B cell (primary cell): ENCODE measurements at regions not wholly inside any gene's neighbourhood (a gene's known extent, or its start where the extent isn't known, plus 50 kb on each side); places are given as distances from the start of the nearest gene placed in this dataset.

ENCODE experiments used
- ATAC-seq: fragments of 200-7000 bp; cut with Tn5 transposase; one replicate; pipeline ENCODE4 v1.10.0; 2021; ENCODE audit warnings: low read depth, mild to moderate bottlenecking, moderate number of reproducible peaks, moderate library complexity
- CTCF ChIA-PET: fragments of 350-600 bp; sonication (Branson Sonifier 250); formaldehyde crosslinking; loops from one replicate; lab custom pipeline; 2021; ENCODE audit warnings: antibody characterized with exemption, inconsistent platforms; lab: Charles Lee
- POLR2A ChIA-PET: fragments of 350-600 bp; sonication (Branson Sonifier 250); formaldehyde crosslinking; loops from one replicate; lab custom pipeline; 2021; ENCODE audit warnings: antibody characterized with exemption; lab: Charles Lee
- DNase-seq: peaks from one replicate; pipeline ENCODE4 v3.0.0; 2013
- H2AFZ ChIP-seq: 2 replicates; pipeline ENCODE4 v1.6.1; 2012; ENCODE audit warnings: mild to moderate bottlenecking, low read depth, low read length; ENCODE audit not compliant: insufficient read depth, poor library complexity, severe bottlenecking
- H3K27ac ChIP-seq, 2 donors: 1 replicate in 1 of 2; 2 replicates in 1 of 2; pipeline ENCODE4 v1.5.1; 2012 to 2013; ENCODE audit warnings: low read length in 2 of 2, mild to moderate bottlenecking in 2 of 2, moderate library complexity in 1 of 2
- H3K27me3 ChIP-seq, 4 experiments: fragments of 200-600 bp in 1 of 4; sonication (generic) in 1 of 4; replicated peaks in 1 of 4; 1 replicate in 2 of 4; 2 replicates in 2 of 4; pipeline versions ENCODE4 v1.6.1 to v1.7.0; 2013 to 2016; ENCODE audit warnings: low read length in 3 of 4, mild to moderate bottlenecking in 2 of 4, mixed read lengths in 1 of 4, moderate library complexity in 1 of 4; ENCODE audit not compliant: insufficient read depth in 4 of 4, control insufficient read depth in 3 of 4; ENCODE audit errors: control extremely low read depth in 1 of 4
- H3K36me3 ChIP-seq, 2 experiments: replicated peaks in 1 of 2; 1 replicate in 1 of 2; 2 replicates in 1 of 2; pipeline versions ENCODE4 v1.6.1 to v1.7.1; 2013; ENCODE audit warnings: low read length in 1 of 2; ENCODE audit not compliant: insufficient read depth in 2 of 2, control insufficient read depth in 1 of 2; ENCODE audit errors: control extremely low read depth in 1 of 2, extremely low read depth in 1 of 2
- H3K4me1 ChIP-seq, 2 donors: fragments of 200-600 bp in 1 of 2; sonication (generic) in 1 of 2; 1 replicate in 1 of 2; 2 replicates in 1 of 2; pipeline versions ENCODE4 v1.5.1 to v1.6.1; 2013 to 2017; ENCODE audit warnings: low read length in 2 of 2; ENCODE audit not compliant: control insufficient read depth in 2 of 2, insufficient read depth in 2 of 2
- H3K4me2 ChIP-seq: replicated peaks from 2 replicates; pipeline ENCODE3; 2012; ENCODE audit warnings: mild to moderate bottlenecking, low read depth, low read length; ENCODE audit not compliant: poor library complexity, severe bottlenecking
- H3K4me3 ChIP-seq, 5 experiments: fragments of 200-600 bp in 1 of 5; sonication (generic) in 1 of 5; 1 replicate in 3 of 5; 2 replicates in 2 of 5; pipeline versions ENCODE4 v1.5.1 to v1.7.0; 2011 to 2016; ENCODE audit warnings: low read length in 4 of 5, mild to moderate bottlenecking in 4 of 5, low read depth in 2 of 5, control low read depth in 1 of 5, moderate library complexity in 1 of 5; ENCODE audit not compliant: insufficient read depth in 1 of 5; ENCODE audit errors: control extremely low read depth in 1 of 5, extremely low read depth in 1 of 5
- H3K79me2 ChIP-seq: fragments of 200-600 bp; sonication (generic); one replicate; pipeline ENCODE4 v1.6.0; 2016; ENCODE audit warnings: low read length; ENCODE audit not compliant: control insufficient read depth, insufficient read depth
- H3K9ac ChIP-seq: fragments of 200-600 bp; sonication (generic); 2 replicates; pipeline ENCODE4 v1.6.1; 2017; ENCODE audit warnings: mild to moderate bottlenecking, low read length, moderate library complexity
- H3K9me3 ChIP-seq, 3 donors: one replicate each; pipeline versions ENCODE4 v1.6.1 to v1.7.1; 2013; ENCODE audit warnings: low read length in 2 of 3; ENCODE audit not compliant: control insufficient read depth in 2 of 3, insufficient read depth in 1 of 3; ENCODE audit errors: control extremely low read depth in 1 of 3
- H4K20me1 ChIP-seq: 2 replicates; pipeline ENCODE4 v1.6.0; 2012; ENCODE audit warnings: mild to moderate bottlenecking, low read length; ENCODE audit not compliant: insufficient read depth, control insufficient read depth, poor library complexity, severe bottlenecking
- H3K27ac Mint-ChIP-seq: one replicate; pipeline ENCODE4 v1.8.0; 2021; ENCODE audit warnings: mixed read lengths
- H3K27me3 Mint-ChIP-seq: one replicate; pipeline ENCODE4 v1.8.0; 2021; ENCODE audit warnings: mixed read lengths
- H3K4me1 Mint-ChIP-seq: one replicate; pipeline ENCODE4 v1.8.0; 2021; ENCODE audit warnings: mixed read lengths
- H3K4me3 Mint-ChIP-seq: one replicate; pipeline ENCODE4 v1.8.0; 2021; ENCODE audit warnings: mixed read lengths
- H3K9me3 Mint-ChIP-seq: one replicate; pipeline ENCODE4 v1.8.0; 2022; ENCODE audit warnings: mixed read lengths; ENCODE audit not compliant: insufficient read depth
- CTCF ChIP-seq: fragments of 200-600 bp; IDR thresholded peaks from one replicate; pipeline ENCODE4 v1.8.0; 2022; ENCODE audit warnings: antibody characterized with exemption, mild to moderate bottlenecking
- EZH2 ChIP-seq: IDR thresholded peaks from 2 replicates; pipeline ENCODE4 v1.6.1; 2012; ENCODE audit warnings: borderline replicate concordance, low read depth, mild to moderate bottlenecking, moderate library complexity, low read length; ENCODE audit not compliant: insufficient read depth, poor library complexity, severe bottlenecking
- WGBS: methylation state at CpG from one replicate; pipeline ENCODE4 v1.1.5; 2013; ENCODE audit warnings: missing lambda C conversion rate; ENCODE audit not compliant: insufficient coverage; 5-methylcytosine and 5-hydroxymethylcytosine counted together
- intact Hi-C: fragments of 100-400 bp; cut with micrococcal nuclease; formaldehyde crosslinking; loops from one replicate; pipeline ENCODE4 v1.10.0; 2022

GRCh38 chr5:116626945-116627679 lies 52.5 kb upstream of the SEMA6A start:
- Histone ChIP-seq H3K79me2 (no peaks in the 10 kb centered on the region), H3K36me3 (no peaks in the 10 kb centered on the region), H3K4me1 (no peaks in the 10 kb centered on the region), H4K20me1 (no peaks in the 10 kb centered on the region), H3K27ac (no peak overlapping the region), H3K27me3 (no peaks in the 10 kb centered on the region), H3K9ac (no peak overlapping the region), H3K4me2 (no peak overlapping the region), H2AFZ (no peak overlapping the region), H3K4me3 (no peak overlapping the region), H3K9me3 (no peaks in the 10 kb centered on the region)
- no peak for DNase-seq
- TF ChIP-seq CTCF (no peak), EZH2 (no peak)
- ChIA-PET POLR2A (no interaction called here), CTCF (no interaction called here)
- H3K4me3 Mint-ChIP-seq: no peak overlapping the region
- H3K9me3 Mint-ChIP-seq: no peaks in the 10 kb centered on the region
- intact Hi-C loops: no loop called here
- H3K4me1 Mint-ChIP-seq: no peaks in the 10 kb centered on the region
- H3K27me3 Mint-ChIP-seq: no peaks in the 10 kb centered on the region
- WGBS: 93% methylated on average over 2 of the region's 3 CpGs
- H3K27ac Mint-ChIP-seq: no peak overlapping the region
- no peak for ATAC-seq

- no peaks in the 10 kb centered on the region for H3K4me1 ChIP-seq
- H3K4me2 ChIP-seq: no peak overlapping the region
- DNase-seq (no peak), ATAC-seq (no peak)
- TF ChIP-seq EZH2: no peak
- TF ChIP-seq CTCF: no peak
- 60% methylated on average over 8 of the region's 13 CpGs for WGBS
- H4K20me1 ChIP-seq: no peaks in the 10 kb centered on the region
- H3K9me3 ChIP-seq: no peaks in the 10 kb centered on the region
- no peak overlapping the region for H3K4me3 ChIP-seq
- H3K9ac ChIP-seq: no peak overlapping the region
- no peaks in the 10 kb centered on the region for H3K36me3 ChIP-seq
- no peaks in the 10 kb centered on the region for H3K27me3 Mint-ChIP-seq
- POLR2A ChIA-PET: no interaction called here
- no peaks in the 10 kb centered on the region for H3K9me3 Mint-ChIP-seq
- H2AFZ ChIP-seq: no peak overlapping the region
- H3K27ac ChIP-seq: no peak overlapping the region
- intact Hi-C loops: no loop called here
- no peak overlapping the region for H3K27ac Mint-ChIP-seq
- no peak overlapping the region for H3K4me3 Mint-ChIP-seq
- CTCF ChIA-PET: no interaction called here
- no peaks in the 10 kb centered on the region for H3K4me1 Mint-ChIP-seq
- H3K79me2 ChIP-seq: no peaks in the 10 kb centered on the region
- no peaks in the 10 kb centered on the region for H3K27me3 ChIP-seq
Observed at GRCh38 chr5:116626272-116626723, 51.7 kb upstream of the SEMA6A start.
